ENCODE measurements at regions not wholly inside any gene's neighbourhood (a gene's known extent, or its start where the extent isn't known, plus 50 kb on each side); places are given as distances from the start of the nearest gene placed in this dataset.
"Not testable (repeated sequence)": the region's sequence is repeated elsewhere in the genome, so short reads cannot be mapped to it uniquely, and the experiment has no call there.

GRCh38 chr4:57412259-57413054 is 302.3 kb upstream of the IGFBP7 start:
- DNase-seq (ENCODE audit: low read depth): no peak

- no peak for DNase-seq (ENCODE audit: low read depth)
These were observed 300.3 kb upstream of the IGFBP7 start for GRCh38 chr4:57410331-57411052.

DNA sequence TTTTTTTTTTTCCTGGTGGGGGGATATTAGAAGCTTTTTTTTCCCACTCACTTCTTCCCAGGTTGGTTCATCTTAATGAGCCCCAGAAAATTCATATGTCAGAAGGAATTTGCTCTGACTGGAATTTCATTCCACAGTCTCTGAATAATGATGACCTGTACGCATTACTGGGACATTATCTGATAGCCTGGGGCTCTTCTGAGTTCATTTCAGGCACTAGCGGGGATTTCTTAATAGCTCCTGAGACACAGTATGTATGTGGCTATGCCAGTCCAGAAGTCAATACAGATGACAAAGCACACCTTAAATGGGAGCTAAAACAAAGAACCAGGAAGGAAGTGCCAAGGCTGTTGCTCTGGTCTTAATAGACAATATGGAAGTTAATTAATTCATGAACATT is 295.2 kb upstream of the IGFBP7 start:
- peak; percentile 97 for DNase-seq (ENCODE audit: low read depth)

DNA sequence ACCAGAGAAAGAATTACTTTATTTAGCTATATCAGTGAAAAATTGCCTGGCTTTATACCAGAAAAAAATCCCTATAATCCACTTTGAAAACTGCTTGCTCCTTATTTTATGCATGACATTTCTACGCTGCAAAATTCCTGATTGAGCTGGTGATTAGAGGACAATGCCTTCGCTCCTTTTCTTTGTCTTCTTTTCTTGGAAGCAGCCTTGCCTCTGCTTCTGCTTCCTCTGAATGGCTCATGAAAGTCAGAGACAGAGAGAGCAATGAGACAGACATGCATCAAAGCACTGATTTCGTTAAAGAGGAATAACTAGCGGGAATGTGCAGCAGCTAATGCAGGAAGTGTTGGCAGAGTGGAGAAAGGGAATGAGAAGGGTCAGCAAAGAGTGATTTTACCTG is 294.3 kb upstream of the IGFBP7 start:
- DNase-seq (ENCODE audit: low read depth): no peak

- peak; percentile 32 for DNase-seq (ENCODE audit: low read depth)
These were observed 293.4 kb upstream of the IGFBP7 start for GRCh38 chr4:57403591-57403990.

- no peak for DNase-seq (ENCODE audit: low read depth)
These were observed 291.4 kb upstream of the IGFBP7 start for GRCh38 chr4:57401586-57401985.

DNA sequence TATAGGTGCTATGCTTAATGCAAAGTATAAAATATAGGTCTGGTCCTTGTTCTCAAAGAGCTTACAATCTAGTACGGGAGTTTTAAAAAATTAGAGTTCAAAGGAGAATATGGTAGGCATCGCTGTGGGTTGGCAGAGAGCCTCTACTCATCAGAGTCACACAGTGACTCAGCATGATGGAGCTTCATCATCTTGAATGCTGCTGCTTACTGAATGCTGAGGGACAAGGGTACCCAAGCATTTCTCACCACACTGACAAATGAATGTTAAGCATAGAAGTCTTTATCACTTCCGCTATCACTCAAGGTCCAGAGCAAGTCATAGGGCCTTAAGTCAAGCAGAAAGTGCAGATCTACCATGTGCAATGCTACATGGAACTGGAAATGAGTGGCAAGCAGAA is 268.6 kb upstream of the IGFBP7 start:
- peak; percentile 89 for DNase-seq (ENCODE audit: low read depth)

DNA sequence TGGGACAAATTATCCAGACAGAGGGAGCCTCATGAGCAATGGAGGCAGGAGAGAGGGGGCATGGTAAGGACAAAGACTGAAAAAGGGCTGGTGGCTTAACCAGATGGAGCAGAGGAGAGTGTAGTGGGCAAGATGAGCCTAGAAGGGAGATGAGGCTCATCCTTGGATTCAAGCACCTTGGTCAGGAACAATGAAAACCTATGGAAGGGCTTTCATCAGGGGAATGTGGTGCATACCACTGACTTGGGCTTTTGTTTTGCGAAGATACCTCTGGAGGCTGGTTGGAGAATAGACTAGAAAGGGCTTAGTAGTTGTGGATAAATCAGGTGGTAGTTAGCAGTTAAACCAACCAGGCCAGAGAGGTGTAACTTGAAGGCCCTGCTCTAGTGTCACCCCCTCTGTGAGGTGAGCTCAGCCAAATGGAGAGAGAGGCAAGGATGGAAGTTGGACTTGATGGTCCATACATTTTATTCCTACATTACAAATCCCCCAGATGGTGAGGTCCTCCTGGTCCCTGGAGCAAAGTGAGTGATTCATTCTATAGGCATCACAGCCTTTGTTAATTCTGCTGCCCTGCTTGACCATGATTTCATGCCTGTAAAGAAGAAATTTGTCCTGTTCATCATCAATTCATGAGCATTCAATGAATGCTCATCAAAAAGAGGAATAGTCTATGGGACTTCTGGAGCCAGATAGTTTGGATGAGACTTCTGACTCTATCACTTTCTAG is 264.8 kb upstream of the IGFBP7 start:
- peak; percentile 80 for DNase-seq (ENCODE audit: low read depth)

GRCh38 chr4:57373991-57374390 is 263.8 kb upstream of the IGFBP7 start:
- peak; percentile 69 for DNase-seq (ENCODE audit: low read depth)

DNA sequence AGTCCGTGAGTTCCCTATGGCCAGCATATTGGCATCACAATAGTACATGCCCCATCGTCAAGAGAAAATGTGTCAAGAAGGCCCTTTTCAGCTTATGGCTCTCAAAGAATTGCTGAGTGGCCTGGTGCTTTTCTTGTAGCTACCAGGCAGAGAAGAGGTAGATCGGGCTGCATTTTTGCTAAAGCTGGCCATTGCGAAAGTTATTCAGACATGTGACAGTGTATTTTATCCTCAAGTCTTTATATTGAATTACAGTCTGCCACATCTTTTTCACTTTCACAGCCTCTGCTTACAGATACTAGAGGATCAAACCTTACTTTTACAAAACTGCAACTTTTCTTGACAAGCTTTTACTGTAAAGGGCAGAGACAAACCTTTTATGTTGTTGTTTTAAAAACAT is 261.5 kb upstream of the IGFBP7 start:
- DNase-seq (ENCODE audit: low read depth): no peak

- peak; percentile 60 for DNase-seq (ENCODE audit: low read depth)
These were observed 260.5 kb upstream of the IGFBP7 start for GRCh38 chr4:57370691-57371090.

- no peak for DNase-seq (ENCODE audit: low read depth)
These were observed 259.3 kb upstream of the IGFBP7 start for GRCh38 chr4:57369446-57369845.

- no peak for DNase-seq (ENCODE audit: low read depth)
These were observed 254.1 kb upstream of the IGFBP7 start for GRCh38 chr4:57364255-57364654.

DNA sequence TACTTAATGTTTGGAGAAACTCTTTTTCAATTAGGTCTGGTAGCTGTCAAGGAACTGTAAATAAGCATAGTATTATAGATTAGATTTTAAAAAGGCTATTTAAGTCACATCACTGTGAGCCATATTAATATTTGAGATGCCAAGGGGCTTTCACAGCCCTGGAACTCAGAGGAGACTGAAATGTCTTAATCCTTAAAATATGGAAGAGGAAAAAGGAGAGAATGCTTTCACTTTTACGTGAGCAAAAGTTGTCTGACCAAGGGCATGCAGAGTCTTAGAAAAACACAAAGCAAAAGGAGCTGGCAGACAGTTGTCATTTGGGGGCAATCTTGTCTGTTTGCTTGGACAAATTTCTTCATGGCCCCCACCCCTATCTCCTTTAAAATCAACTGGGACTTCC is 253.2 kb upstream of the IGFBP7 start:
- DNase-seq (ENCODE audit: low read depth): no peak

DNA sequence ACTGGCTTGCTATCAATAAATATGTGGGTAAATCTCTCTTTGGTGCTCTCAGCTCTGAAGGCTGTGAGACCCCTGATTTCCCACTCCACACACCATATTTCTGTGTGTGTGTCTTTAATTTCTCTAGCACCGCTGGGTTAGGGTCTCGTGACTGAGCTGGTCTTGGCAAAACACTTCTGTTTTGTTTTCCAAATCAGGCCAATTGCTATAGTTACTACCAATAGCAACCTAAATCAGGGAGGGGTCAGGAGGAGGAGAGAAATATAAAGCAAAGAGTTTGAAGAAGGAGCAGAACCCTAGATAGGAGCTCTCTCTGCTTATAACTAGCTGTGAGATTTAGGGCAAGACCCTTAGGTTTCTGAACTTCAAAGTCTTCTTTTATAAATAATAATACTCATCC is 250.5 kb upstream of the IGFBP7 start:
- no peak for DNase-seq (ENCODE audit: low read depth)

DNA sequence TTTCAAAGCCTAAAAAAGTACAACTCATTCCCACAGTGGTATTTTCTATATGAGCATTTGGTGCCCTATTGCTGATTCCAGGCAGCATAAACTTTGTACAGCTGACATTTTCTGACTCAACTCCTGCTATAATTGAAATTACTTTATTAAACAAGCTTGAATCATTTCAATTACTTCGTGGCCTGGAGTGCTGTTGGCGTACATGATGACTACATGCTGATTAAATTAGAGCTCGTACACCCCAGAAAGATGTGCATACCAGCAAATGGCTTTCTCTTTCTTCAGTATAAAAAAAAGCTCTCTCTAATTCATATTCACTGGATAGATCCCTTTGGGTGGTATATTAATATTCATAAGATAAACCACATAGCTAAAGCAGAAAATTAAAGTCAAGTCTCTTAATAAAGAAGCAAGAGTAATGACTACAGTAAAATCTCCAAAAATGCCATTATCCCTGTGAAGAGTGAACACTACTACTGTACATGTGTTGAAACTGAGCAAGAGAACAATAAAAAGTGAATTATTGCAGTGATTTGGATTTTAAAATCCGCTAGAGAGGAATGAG is 245.0 kb upstream of the IGFBP7 start:
- peak; percentile 31 for DNase-seq (ENCODE audit: low read depth)

DNA sequence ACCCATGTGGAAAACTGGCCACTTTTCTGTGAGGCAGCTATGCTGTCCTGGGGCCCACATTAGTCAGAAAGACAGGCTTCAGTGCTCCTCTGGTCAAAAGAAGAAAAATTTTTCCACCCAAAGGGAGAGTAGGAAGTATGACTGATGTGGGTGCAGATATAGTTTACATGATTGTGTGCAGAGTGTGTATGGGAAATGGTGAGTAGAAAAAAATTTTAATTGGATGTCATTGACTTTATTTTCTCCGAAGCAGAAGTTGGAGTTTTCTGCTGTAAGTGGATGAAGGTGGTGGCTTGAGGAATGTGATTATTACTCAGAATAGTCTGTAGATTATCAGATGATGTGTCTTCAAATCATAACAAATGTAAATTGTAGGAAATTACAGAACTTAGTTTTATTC is 241.5 kb upstream of the IGFBP7 start:
- peak; percentile 49 for DNase-seq (ENCODE audit: low read depth)

DNA sequence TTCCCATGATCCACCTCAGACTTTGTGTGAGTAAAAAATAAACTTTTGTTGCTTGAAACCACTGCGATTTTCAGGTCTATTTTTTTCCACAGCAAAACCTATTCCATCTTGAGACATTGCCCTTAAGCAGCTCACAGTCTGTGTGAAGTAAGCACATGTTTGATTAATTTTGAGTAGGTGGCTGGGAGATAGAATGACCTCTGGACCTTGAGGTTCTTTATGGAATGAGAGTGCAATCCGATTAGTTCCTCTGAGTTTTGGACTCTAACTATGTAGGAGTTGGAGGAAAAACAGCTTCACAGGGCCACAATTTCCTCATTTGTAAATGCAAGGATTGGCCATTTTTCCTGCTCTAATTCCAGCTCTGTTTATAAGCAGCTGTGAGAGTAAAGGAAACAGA is 234.1 kb upstream of the IGFBP7 start:
- DNase-seq (ENCODE audit: low read depth): no peak

DNA sequence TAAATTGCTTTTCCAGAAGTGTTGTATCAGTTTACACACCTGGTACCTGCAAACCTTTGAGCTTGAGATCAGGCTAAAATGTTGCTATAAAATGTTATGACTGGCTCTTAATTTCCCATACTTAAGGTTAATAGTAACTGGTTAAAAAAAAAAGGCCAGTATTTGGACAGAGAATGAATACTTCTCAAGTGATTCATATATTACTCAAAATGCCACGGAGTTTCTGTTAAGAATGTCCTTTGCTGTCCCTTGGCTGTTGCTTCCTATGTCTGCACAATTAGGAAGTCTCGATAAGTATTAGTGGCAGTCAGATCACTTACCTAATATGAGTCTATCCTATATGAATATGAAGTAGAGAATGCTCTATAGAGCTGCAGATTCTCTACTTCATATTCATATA is 232.2 kb upstream of the IGFBP7 start:
- DNase-seq (ENCODE audit: low read depth): peak; percentile 79

GRCh38 chr4:57338861-57339260 is 228.7 kb upstream of the IGFBP7 start:
- DNase-seq (ENCODE audit: low read depth): not testable (repeated sequence)

- no peak for DNase-seq (ENCODE audit: low read depth)
These were observed 223.5 kb upstream of the IGFBP7 start for GRCh38 chr4:57333684-57334083.

DNA sequence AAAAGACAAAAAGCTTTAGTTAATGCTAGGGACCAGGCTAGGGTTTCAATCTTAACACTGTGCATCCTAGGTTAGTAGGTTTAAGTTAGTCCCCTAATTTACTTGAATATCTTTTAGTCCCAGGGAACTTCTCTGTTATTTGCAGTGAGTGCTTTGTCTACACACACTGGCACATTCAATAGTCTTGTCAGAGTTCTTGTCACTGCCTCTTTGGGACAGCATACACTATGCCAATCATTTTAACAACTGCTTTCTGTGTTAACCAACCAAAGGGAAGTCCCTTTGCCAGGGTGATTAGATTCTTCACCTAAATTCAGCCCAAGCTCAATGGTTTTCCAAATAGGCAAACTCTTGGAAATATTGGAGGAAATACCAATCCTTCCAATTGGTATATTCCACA is 221.8 kb upstream of the IGFBP7 start:
- no peak for DNase-seq (ENCODE audit: low read depth)

GRCh38 chr4:57329279-57329678 is 219.1 kb upstream of the IGFBP7 start:
- DNase-seq (ENCODE audit: low read depth): no peak

Data from ELR (cell line).